HG03442 (cell line): ENCODE measurements at regions not wholly inside any gene's neighbourhood (a gene's known extent, or its start where the extent isn't known, plus 50 kb on each side); places are given as distances from the start of the nearest gene placed in this dataset.

Experiments used
- ATAC-seq: cut with Tn5 transposase; IDR thresholded peaks from one replicate; pipeline ENCODE4 v1.9.1; 2021; ENCODE audit warnings: mild to moderate bottlenecking, moderate library complexity; ENCODE audit not compliant: unreplicated experiment

- no peak for ATAC-seq
These were observed 342.0 kb downstream of the USP25 start for GRCh38 chr21:16071761-16072160.

GRCh38 chr21:16072221-16072620 lies 342.4 kb downstream of the USP25 start:
- no peak for ATAC-seq

GRCh38 chr21:16072737-16073136 lies 343.0 kb downstream of the USP25 start:
- no peak for ATAC-seq

- ATAC-seq: no peak
These were observed 343.8 kb downstream of the USP25 start for GRCh38 chr21:16073586-16073985.

- no peak for ATAC-seq
These were observed 345.2 kb downstream of the USP25 start for GRCh38 chr21:16074950-16075489.

GRCh38 chr21:16075649-16076282 lies 346.0 kb downstream of the USP25 start:
- no peak for ATAC-seq

GRCh38 chr21:16076465-16076864 lies 346.7 kb downstream of the USP25 start:
- no peak for ATAC-seq

GRCh38 chr21:16078382-16078781 lies 348.6 kb downstream of the USP25 start:
- ATAC-seq: no peak

- ATAC-seq: no peak
These were observed 350.0 kb downstream of the USP25 start for GRCh38 chr21:16079830-16080229.

GRCh38 chr21:16081304-16081703 lies 351.5 kb downstream of the USP25 start:
- no peak for ATAC-seq

- no peak for ATAC-seq
These were observed 352.4 kb downstream of the USP25 start for GRCh38 chr21:16082038-16082816.

GRCh38 chr21:16084776-16085364 lies 355.1 kb downstream of the USP25 start:
- no peak for ATAC-seq

- no peak for ATAC-seq
These were observed 355.6 kb downstream of the USP25 start for GRCh38 chr21:16085421-16085820.

- no peak for ATAC-seq
These were observed 356.3 kb downstream of the USP25 start for GRCh38 chr21:16086121-16086520.

- ATAC-seq: no peak
These were observed 357.2 kb downstream of the USP25 start for GRCh38 chr21:16086936-16087335.

GRCh38 chr21:16087523-16087922 lies 357.7 kb downstream of the USP25 start:
- ATAC-seq: no peak

GRCh38 chr21:16088056-16088455 lies 358.3 kb downstream of the USP25 start:
- no peak for ATAC-seq

GRCh38 chr21:16095005-16095404 lies 365.2 kb downstream of the USP25 start:
- no peak for ATAC-seq

- ATAC-seq: no peak
These were observed 367.2 kb downstream of the USP25 start for GRCh38 chr21:16096988-16097387.

GRCh38 chr21:16102113-16102512 lies 372.3 kb downstream of the USP25 start:
- ATAC-seq: no peak

- ATAC-seq: no peak
These were observed 378.8 kb downstream of the USP25 start for GRCh38 chr21:16108561-16109075.
